Endothelial cell of umbilical vein (primary cell): ENCODE measurements at regions not wholly inside any gene's neighbourhood (a gene's known extent, or its start where the extent isn't known, plus 50 kb on each side); places are given as distances from the start of the nearest gene placed in this dataset.

Experiments used
- BruUV-seq: library from RNA; stranded (reverse); fragments of 400-500 nt; replicated peaks from 2 replicates; lab custom pipeline; 2021; lab: Mats Ljungman, UMichigan
- CTCF ChIA-PET: fragments of 300-600, 350-600 bp; sonication (Branson Sonifier 250); formaldehyde crosslinking; loops from one replicate; lab custom pipeline; 2021; ENCODE audit warnings: antibody characterized with exemption, inconsistent platforms; lab: Charles Lee
- POLR2A ChIA-PET: fragments of 300-600, 350-600 bp; sonication (Branson Sonifier 250); formaldehyde crosslinking; loops from one replicate; lab custom pipeline; 2021; ENCODE audit warnings: antibody characterized with exemption, inconsistent platforms; lab: Charles Lee
- DNase-seq: peaks from one replicate; pipeline ENCODE4 v3.0.0-alpha.2; 2011; ENCODE audit warnings: low read depth, low spot score
- FAIRE-seq: peaks from 2 replicates; lab custom pipeline; 2011; peaks lifted over from hg19 to GRCh38; lab: Jason Lieb, UNC
- H2AFZ ChIP-seq: 2 replicates; pipeline ENCODE4 v1.6.0; 2012; ENCODE audit warnings: low read depth, low read length, control low read depth, inconsistent platforms
- H3K27ac ChIP-seq: 2 replicates; pipeline ENCODE4 v1.5.1; 2011; ENCODE audit warnings: low read depth, mild to moderate bottlenecking, control low read depth, low read length, moderate library complexity; ENCODE audit not compliant: insufficient read depth
- H3K27me3 ChIP-seq, 2 experiments: 2 replicates each; pipeline versions ENCODE4 v1.6.0 to v1.6.1; 2011; ENCODE audit warnings: low read length in 2 of 2, mixed read lengths in 1 of 2; ENCODE audit not compliant: control insufficient read depth in 2 of 2, insufficient read depth in 2 of 2
- H3K36me3 ChIP-seq, 2 experiments: 2 replicates in 1 of 2; 3 replicates in 1 of 2; pipeline ENCODE4 v1.5.1; 2011; ENCODE audit warnings: low read length in 2 of 2, mild to moderate bottlenecking in 1 of 2, moderate library complexity in 1 of 2; ENCODE audit not compliant: control insufficient read depth in 2 of 2, insufficient read depth in 2 of 2; ENCODE audit errors: extremely low read depth in 1 of 2
- H3K4me1 ChIP-seq: 3 replicates; pipeline ENCODE4 v1.5.1; 2011; ENCODE audit warnings: mild to moderate bottlenecking, low read length; ENCODE audit not compliant: control insufficient read depth, insufficient read depth; ENCODE audit errors: extremely low read depth
- H3K4me2 ChIP-seq: 2 replicates; pipeline ENCODE4 v1.6.1; 2011; ENCODE audit warnings: low read length, control low read depth, mixed read lengths; ENCODE audit not compliant: insufficient read depth
- H3K4me3 ChIP-seq, 3 experiments: fragments of 200-600 bp in 1 of 3; sonication (generic), shearing (Covaris generic) in 1 of 3; replicated peaks in 1 of 3; 2 replicates each; pipeline ENCODE4 v1.5.1; 2011 to 2016; ENCODE audit warnings: control low read depth in 3 of 3, low read length in 3 of 3, mild to moderate bottlenecking in 2 of 3, inconsistent platforms in 1 of 3, low read depth in 1 of 3, moderate library complexity in 1 of 3; ENCODE audit not compliant: insufficient read depth in 1 of 3
- H3K79me2 ChIP-seq: 2 replicates; pipeline ENCODE4 v1.6.0; 2012; ENCODE audit warnings: low read length, inconsistent platforms; ENCODE audit not compliant: control insufficient read depth, insufficient read depth
- H3K9ac ChIP-seq: replicated peaks from 2 replicates; pipeline ENCODE3; 2011; ENCODE audit warnings: low read length, control low read depth; ENCODE audit not compliant: insufficient read depth; ENCODE audit errors: extremely low read depth
- H3K9me1 ChIP-seq: replicated peaks from 3 replicates; pipeline ENCODE4 v1.6.0; 2011; ENCODE audit warnings: mild to moderate bottlenecking, low read length; ENCODE audit not compliant: control insufficient read depth, insufficient read depth; ENCODE audit errors: extremely low read depth
- H3K9me3 ChIP-seq: replicated peaks from 2 replicates; pipeline ENCODE4 v1.5.1; 2012; ENCODE audit warnings: low read length, inconsistent platforms; ENCODE audit not compliant: control insufficient read depth, insufficient read depth
- H4K20me1 ChIP-seq: replicated peaks from 2 replicates; pipeline ENCODE3; 2011; ENCODE audit warnings: mild to moderate bottlenecking, low read length; ENCODE audit not compliant: control insufficient read depth, insufficient read depth; ENCODE audit errors: extremely low read depth
- CTCF ChIP-seq, 2 donors: IDR thresholded peaks; 1 replicate in 1 of 2; 2 replicates in 1 of 2; pipeline ENCODE4 v1.5.1; 2011; ENCODE audit warnings: low read length in 2 of 2, mild to moderate bottlenecking in 2 of 2, moderate library complexity in 2 of 2, control low read depth in 1 of 2, inconsistent platforms in 1 of 2, low read depth in 1 of 2; ENCODE audit not compliant: insufficient read depth in 1 of 2; ENCODE audit errors: extremely low read depth in 1 of 2
- GATA2 ChIP-seq: IDR thresholded peaks from 2 replicates; pipeline ENCODE4 v1.7.0; 2011; ENCODE audit warnings: low read depth, mild to moderate bottlenecking, moderate library complexity, mixed read lengths, low read length; ENCODE audit not compliant: insufficient read length, insufficient read depth
- MAX ChIP-seq: IDR thresholded peaks from 2 replicates; pipeline ENCODE4 v1.6.1; 2011; ENCODE audit not compliant: insufficient read depth, insufficient read length
- MYC ChIP-seq: IDR thresholded peaks from one replicate; pipeline ENCODE4 v1.6.1; 2011; ENCODE audit warnings: mild to moderate bottlenecking, low read depth, low read length
- dilution Hi-C: fragments of 300-500 bp; cut with MboI; formaldehyde crosslinking; loops from one replicate; pipeline ENCODE4 v1.15.0; 2019; ENCODE audit warnings: low sequenced_read_pairs; ENCODE audit not compliant: extremely low pct_ligation_motif_present
- intact Hi-C: fragments of 100-400 bp; cut with micrococcal nuclease; formaldehyde crosslinking; loops from one replicate; pipeline ENCODE4 v1.10.0; 2022

- intact Hi-C loops: no loop called here
These were observed 267.7 kb downstream of the RPAP3 start for GRCh38 chr12:47438175-47438574.

More at GRCh38 chr12:47438175-47438574, 267.7 kb downstream of the RPAP3 start:
- no TSS peak for BruUV-seq
- Histone ChIP-seq H3K4me3 (no peak overlapping the region), H2AFZ (no peak overlapping the region), H3K4me2 (no peak overlapping the region), H3K27ac (no peak overlapping the region), H3K27me3 (no peaks in the 10 kb centered on the region), H3K9me3 (no peaks in the 10 kb centered on the region), H3K79me2 (no peaks in the 10 kb centered on the region), H3K9ac (no peak overlapping the region), H3K4me1 (no peaks in the 10 kb centered on the region), H3K9me1 (no peaks in the 10 kb centered on the region), H4K20me1 (no peaks in the 10 kb centered on the region), H3K36me3 (no peaks in the 10 kb centered on the region)
- no peak for TF ChIP-seq MAX
- TF ChIP-seq CTCF (IDR thresholded peaks at IDR 0.05; ENCODE audit: extremely low read depth in 1 of 2, insufficient read depth in 1 of 2, low read depth in 1 of 2, low read length in 2 of 2): no peak
- no peak for TF ChIP-seq GATA2
- no peak for TF ChIP-seq MYC
- no peak for FAIRE-seq
- dilution Hi-C loops: no loop called here
- ChIA-PET POLR2A (no interaction called here), CTCF (no interaction called here)
- no peak for DNase-seq
